ENCODE measurements at regions not wholly inside any gene's neighbourhood (a gene's known extent, or its start where the extent isn't known, plus 50 kb on each side); places are given as distances from the start of the nearest gene placed in this dataset.

DNA sequence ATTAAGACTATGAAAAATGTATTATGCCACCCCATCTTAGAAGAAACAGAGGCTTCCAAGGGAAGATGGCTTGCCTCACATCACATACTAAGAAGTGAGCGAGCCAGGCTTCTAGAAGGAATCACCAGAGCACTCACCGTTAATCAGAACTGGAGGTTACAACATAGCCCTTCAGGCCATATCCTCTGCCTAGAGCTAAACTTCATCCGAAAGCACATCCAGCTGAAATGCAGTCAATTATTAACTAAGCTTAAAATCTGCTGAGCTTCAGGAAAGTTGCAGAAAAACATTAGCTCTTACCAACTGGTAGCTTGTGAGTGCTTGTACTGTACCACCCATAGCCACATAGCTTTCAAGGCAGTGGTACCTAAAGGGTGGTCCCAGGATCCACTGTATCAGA lies 483.2 kb downstream of the TBL1XR1 start:
- no peak for DNase-seq (ENCODE audit: low read depth)

DNA sequence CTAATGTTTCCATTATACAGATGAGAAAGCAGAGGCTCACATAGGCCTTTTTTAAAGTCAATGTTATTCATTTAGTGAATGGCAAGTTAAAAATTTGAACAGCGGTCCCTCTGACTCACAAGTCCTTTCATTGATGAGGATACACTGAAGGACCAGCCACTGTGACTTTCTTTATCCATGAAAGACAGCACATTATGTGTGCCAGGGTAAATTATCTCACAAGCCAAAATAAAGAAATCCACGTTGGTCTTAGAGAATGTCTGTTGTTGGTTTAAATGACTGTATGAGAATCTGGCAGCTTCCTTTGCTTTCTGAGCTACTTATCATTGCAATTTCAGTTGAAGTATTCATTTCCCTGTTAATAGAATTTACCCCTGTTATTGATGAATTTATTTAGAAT lies 485.1 kb downstream of the TBL1XR1 start:
- no peak for DNase-seq (ENCODE audit: low read depth)

DNA sequence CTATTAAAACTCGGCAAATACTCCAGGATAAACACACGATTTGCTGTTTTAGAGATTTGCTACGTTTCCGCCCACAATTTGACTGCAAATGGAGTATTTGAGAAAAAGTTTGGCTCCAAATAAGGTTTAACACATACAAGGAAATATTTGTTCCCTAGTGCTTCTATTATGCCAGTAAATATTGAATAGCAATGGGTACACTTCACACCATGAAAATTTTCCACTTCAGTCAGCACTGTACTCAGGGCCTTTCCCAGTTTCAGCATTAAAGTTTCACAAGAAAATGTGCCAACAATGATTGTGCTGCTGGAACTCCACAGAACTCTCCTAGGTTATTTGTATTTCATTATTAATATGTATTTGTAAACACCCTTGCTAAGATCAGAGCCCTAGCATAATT lies 498.0 kb downstream of the TBL1XR1 start:
- DNase-seq (ENCODE audit: low read depth), result no peak

DNA sequence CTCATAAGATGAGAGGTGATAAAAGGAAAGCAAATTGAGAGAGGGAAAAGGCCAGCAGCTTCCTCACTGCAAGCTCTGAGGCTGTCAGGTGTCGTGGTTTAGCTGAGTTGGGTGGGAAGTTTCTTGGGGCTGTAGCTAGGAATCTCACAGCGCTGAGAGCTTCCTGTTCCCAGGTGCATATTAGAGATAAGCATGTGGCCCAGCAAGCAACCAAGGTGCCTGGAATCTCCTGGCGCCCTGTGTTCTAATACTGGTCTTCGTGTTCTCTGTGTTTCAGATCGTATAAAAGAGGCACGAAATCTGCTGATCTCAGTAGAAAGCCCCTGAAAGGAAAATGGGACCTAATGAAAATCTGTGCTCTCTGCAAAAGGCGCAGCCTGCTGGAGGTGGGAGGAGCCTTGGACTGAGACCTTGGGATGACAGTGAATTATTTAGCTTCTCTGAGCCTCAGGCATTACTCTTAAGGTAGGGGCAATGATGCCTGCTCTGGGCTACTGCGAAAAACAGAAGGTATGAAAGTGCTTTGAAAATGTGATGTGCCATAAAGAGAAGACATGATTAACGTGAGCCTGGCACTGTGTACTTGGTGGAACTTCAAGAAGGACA lies 499.9 kb downstream of the TBL1XR1 start:
- no peak for DNase-seq (ENCODE audit: low read depth)

DNA sequence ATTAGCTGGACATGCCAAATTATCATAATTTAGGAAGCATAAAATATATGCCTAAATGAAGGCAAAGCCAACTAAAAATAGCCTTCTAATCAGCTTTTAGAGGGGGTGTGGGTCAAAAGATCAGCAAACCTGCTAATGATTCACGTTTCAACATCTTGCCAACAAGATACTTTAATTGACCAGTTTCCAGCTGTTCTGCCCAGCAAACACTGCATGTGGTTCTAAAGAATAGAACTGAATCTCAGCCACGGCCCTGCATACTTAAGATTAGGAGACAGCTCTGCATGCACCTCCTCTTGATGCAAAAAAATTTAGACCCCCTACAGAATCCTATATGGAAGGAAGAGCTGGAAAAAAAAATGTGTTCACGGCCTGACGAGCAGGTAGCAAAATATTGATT lies 500.5 kb downstream of the TBL1XR1 start:
- no peak for DNase-seq (ENCODE audit: low read depth)

DNA sequence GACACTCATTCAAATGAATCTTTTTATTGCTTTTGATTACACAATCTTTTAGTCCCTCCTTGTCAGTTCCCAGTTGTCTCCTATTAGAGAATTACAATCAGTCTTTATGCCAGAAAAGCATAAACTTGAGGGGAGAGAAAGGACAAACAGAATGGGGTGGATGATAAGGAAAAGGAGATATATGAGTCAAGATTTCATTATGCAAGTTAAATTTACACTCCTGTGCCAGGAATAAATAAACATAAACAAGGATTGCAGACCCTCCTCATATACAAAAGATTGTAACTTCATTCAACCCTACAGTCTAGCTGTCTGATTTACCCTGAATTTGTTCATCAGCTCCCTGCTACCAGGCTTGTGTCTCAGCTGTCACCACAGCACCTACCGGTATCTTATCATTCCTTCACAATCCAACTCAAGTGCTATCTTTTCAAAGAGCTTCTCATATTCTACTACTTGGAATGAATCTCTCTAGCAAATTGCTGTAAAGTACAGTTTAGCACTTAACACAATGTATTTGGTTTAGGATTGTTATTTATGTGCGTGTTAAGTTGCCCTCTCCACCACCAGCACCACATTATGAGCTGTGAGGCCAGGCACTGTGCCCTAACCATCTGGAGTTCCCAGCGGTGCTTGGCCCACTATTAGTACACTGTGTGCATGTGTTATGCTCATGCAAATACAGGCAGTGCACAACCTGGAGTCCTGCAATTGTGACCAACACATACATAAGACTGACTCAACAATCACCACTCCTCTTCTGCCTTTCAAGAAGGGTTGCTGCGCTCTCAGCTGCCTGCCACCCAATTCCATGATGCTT lies 504.1 kb downstream of the TBL1XR1 start:
- DNase-seq (ENCODE audit: low read depth), result no peak

- no peak for DNase-seq (ENCODE audit: low read depth)
These were observed 504.9 kb downstream of the TBL1XR1 start for GRCh38 chr3:176692199-176692965.

DNA sequence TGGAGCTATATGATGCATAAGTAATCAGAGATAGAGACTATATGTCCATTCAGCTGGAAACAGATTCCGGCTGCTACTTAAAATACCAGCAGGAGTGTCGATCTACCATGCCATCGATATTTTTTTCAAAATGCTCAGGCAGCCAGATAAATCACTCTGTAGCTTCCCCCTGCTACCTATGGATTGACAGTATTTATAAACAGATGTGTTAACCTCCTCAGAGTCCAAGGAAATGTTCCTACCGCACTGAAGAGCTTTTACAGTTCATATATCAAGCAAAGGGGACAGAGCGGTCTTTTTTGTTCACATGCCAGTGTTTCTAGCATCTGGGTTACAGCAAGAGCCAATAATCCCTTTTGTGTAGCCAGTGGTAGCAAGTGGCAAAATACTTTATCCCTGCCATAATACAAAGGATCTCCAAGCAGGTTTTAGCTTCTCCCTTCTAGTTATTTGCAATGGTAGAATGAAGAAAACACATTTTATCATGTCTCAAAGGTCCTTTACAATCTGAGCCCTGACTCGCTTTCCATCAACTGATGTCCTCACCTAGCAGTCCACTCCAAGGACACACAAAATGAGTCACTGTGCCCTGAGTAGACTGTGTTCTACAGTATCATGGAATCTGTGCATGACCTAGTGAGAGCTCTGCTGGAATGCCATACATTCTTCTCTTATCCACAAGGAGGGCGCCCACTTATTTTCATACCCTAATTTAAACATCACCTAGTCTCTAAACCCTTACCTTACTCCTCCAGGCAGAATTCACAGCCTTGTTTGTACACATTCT lies 507.0 kb downstream of the TBL1XR1 start:
- DNase-seq (ENCODE audit: low read depth), result no peak

- no peak for DNase-seq (ENCODE audit: low read depth)
These were observed 509.5 kb downstream of the TBL1XR1 start for GRCh38 chr3:176687754-176688153.

DNA sequence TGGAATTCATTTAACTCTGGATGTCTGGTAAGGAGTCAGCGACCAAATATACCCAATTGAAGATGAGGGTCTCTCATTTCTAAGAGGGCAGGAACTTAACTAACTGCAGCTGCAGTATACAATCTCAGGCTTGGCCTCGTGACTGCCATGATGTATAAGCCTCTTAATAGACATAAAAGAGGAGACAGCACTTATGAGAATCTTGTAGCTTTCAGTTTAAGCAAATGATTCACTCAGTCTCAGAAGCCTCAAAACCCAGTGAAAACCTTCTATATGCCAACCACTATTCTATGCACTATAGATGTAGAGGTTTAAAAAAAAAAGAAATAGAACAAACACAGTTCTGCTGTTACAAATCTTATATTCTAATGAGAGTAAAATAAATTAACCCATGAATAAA lies 513.9 kb downstream of the TBL1XR1 start:
- no peak for DNase-seq (ENCODE audit: low read depth)

- DNase-seq (ENCODE audit: low read depth), result no peak
These were observed 533.1 kb downstream of the TBL1XR1 start for GRCh38 chr3:176663837-176664831.

GRCh38 chr3:176663387-176663786 lies 533.9 kb downstream of the TBL1XR1 start:
- DNase-seq (ENCODE audit: low read depth), result no peak

DNA sequence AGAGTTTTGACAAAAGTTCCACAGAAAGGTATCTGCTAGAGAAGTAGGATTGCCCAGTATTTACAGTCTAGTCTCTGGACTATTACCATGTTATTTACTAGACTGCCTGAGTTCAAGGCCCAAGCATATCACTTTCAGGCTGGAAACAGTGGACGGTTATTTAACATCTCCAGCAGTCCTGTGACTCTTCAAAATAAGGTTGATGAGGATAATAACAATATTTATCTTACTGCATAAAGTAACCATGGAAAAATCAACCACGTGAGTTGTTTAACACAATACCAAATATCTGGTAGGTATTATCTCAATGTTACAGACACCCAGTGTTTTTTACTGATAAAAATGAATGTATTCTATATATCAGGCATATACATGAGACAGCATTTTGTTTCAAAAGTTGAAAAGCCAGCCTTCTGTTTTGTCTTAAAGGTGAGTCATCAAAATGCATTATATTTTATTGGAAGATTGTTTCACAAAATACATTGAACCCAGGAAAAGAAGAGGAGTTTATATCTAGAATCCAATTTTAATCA lies 535.8 kb downstream of the TBL1XR1 start:
- no peak for DNase-seq (ENCODE audit: low read depth)

- DNase-seq (ENCODE audit: low read depth), result no peak
These were observed 541.7 kb downstream of the TBL1XR1 start for GRCh38 chr3:176655404-176656094.

- no peak for DNase-seq (ENCODE audit: low read depth)
These were observed 545.7 kb downstream of the TBL1XR1 start for GRCh38 chr3:176651622-176652021.

DNA sequence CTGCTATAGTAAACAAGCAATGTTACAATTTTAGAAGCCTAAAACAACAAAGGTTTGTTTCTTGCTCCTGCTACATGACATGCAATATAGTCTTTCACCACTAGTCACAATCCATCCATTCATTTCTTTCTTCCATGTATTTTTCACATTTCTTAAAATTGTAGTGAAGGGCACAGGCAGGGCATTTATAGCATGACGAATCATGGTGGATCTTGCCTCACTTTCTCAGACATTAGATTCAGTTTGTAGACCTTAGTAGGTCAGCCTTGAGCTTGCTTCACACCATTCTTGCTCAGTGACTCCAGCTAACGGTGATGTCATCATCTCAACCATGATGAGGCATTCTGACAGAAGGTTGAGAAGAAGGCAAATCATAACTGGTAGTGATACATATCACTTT lies 546.8 kb downstream of the TBL1XR1 start:
- DNase-seq (ENCODE audit: low read depth), result no peak

DNA sequence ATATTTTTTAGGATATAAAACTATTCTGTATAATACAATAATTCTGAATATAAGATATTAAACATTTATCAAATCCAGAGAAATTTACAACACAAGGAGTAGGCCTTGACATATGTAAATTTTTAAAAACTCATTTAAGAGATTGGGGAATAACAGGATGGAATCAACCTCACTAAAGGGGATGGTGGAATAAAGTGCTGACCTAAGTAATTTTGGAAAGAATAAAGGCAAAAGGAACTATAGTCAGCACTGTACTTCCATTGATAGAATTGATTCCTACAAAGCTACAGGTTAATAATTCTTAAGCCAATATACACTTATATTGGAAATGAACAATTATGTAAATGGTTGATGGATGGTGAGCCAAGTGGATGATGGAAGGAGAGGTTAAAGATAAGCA lies 549.3 kb downstream of the TBL1XR1 start:
- DNase-seq (ENCODE audit: low read depth), result no peak

- DNase-seq (ENCODE audit: low read depth), result no peak
These were observed 563.8 kb downstream of the TBL1XR1 start for GRCh38 chr3:176633511-176633910.

GRCh38 chr3:176632925-176633324 lies 564.4 kb downstream of the TBL1XR1 start:
- DNase-seq (ENCODE audit: low read depth), result no peak

- DNase-seq (ENCODE audit: low read depth), result no peak
These were observed 566.1 kb downstream of the TBL1XR1 start for GRCh38 chr3:176631165-176631564.
